ENCODE measurements at regions not wholly inside any gene's neighbourhood (a gene's known extent, or its start where the extent isn't known, plus 50 kb on each side); places are given as distances from the start of the nearest gene placed in this dataset.

DNA sequence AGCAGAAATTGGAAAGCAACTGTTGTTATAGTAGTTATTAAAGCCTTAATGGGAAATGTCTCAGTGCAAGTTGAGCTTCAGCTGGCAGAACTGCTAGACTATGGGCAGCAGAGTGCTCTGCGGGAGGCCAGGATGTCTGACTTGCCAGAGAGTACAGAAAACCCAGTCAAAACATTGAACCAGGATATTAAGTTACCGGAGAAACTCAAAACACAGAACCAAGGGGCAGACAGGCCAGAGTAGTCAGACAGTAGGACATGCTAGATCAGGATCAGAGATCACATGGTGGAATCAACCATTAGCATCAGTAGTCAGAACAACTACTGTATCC is 72.9 kb upstream of the TNIP3 start:
- no peaks in the 10 kb centered on the region for H4K20me1 ChIP-seq (ENCODE audit: insufficient read depth, low read depth, low read length)
- H3K4me3 ChIP-seq (ENCODE audit: low read length): no peak overlapping the region
- no peak overlapping the region for H3K9ac ChIP-seq (ENCODE audit: low read length)
- no peak for DNase-seq
- H3K4me2 ChIP-seq (ENCODE audit: low read depth, low read length, poor library complexity, severe bottlenecking): no peak overlapping the region
- H3K79me2 ChIP-seq (ENCODE audit: low read length): no peaks in the 10 kb centered on the region
- H3K27me3 ChIP-seq (ENCODE audit: low read length): no peaks in the 10 kb centered on the region
- H3K36me3 ChIP-seq (ENCODE audit: insufficient read depth, low read length): no peaks in the 10 kb centered on the region
- no peaks in the 10 kb centered on the region for H3K4me1 ChIP-seq (ENCODE audit: low read length)
- no peak overlapping the region for H3K27ac ChIP-seq (ENCODE audit: low read length)
- no peak overlapping the region for H2AFZ ChIP-seq (ENCODE audit: low read length)
- no peaks in the 10 kb centered on the region; the same call in 1 of the 2 replicates for H3K9me2 ChIP-seq (replicated peaks; ENCODE audit: insufficient read depth, low read length)
- no peaks in the 10 kb centered on the region for H3K9me3 ChIP-seq (ENCODE audit: low read length)

DNA sequence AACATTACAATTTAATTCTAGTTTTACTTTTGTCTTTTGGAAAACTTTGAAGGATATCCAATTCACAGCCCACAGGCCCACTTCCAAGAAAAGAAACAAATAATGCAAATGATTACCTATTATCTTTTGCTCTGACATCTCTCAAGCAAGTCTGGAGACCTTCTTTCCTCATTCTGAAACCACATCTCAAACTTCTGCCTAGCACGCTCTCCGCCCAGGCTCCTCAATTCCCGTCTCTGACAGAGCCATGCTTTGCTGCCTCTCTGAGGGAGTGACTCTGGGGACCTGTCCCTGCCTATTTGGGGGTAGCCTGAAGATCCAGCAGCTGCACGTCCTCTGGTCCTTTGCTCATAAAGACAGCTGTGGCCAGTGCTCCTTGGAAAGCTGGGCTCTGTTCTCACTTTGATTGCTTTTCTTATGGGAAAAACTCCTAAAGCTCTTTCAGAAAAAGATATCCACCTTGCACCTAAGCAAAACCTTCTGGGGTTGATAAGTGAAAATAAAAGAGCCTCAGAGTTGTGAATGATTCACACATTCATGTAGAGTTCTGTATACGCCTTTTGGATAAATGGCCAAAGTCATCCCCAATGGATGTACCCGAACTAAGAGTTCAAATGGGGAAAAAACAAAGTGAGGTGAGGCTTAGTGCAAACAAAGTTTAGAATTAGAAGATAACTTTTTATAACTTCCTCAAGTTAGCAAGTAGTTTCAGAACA is 72.4 kb upstream of the TNIP3 start:
- Histone ChIP-seq H3K79me2 (ENCODE audit: low read length) (no peaks in the 10 kb centered on the region), H3K36me3 (ENCODE audit: insufficient read depth, low read length) (no peaks in the 10 kb centered on the region)
- DNase-seq: no peak

DNA sequence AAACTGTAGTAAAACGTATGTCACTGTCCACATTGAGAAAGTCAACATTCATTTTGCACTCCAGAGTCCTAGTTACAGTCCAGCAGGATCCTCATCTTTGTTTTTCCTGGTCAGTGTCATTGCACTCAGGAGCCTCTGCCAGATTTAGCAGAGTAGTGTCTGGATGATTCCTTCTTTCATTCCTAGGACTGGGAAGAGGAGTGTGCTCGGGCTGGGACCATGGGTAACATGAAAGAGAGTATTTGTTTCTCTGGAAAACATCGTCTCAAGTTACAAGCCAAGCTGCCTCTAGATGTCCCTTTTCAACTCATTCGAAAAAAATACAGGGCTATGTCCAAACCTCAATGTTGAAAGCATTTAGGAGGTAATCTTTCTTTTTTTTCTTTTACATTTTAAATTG is 69.9 kb upstream of the TNIP3 start:
- Histone ChIP-seq H3K4me1 (ENCODE audit: low read length) (no peaks in the 10 kb centered on the region), H3K9me2 (replicated peaks; ENCODE audit: insufficient read depth, low read length) (no peaks in the 10 kb centered on the region; the same call in 1 of the 2 replicates), H3K4me2 (ENCODE audit: low read depth, low read length, poor library complexity, severe bottlenecking) (no peak overlapping the region), H3K4me3 (ENCODE audit: low read length) (no peak overlapping the region), H4K20me1 (ENCODE audit: insufficient read depth, low read depth, low read length) (no peaks in the 10 kb centered on the region), H3K27me3 (ENCODE audit: low read length) (no peaks in the 10 kb centered on the region), H3K79me2 (ENCODE audit: low read length) (no peaks in the 10 kb centered on the region), H3K9me3 (ENCODE audit: low read length) (no peaks in the 10 kb centered on the region), H2AFZ (ENCODE audit: low read length) (no peak overlapping the region), H3K9ac (ENCODE audit: low read length) (no peak overlapping the region), H3K36me3 (ENCODE audit: insufficient read depth, low read length) (no peaks in the 10 kb centered on the region), H3K27ac (ENCODE audit: low read length) (no peak overlapping the region)
- no peak for DNase-seq

More for the DNA sequence above, 72.4 kb upstream of the TNIP3 start:
- no peaks in the 10 kb centered on the region; the same call in 1 of the 2 replicates for H3K9me2 ChIP-seq (replicated peaks; ENCODE audit: insufficient read depth, low read length)
- H3K27me3 ChIP-seq (ENCODE audit: low read length): no peaks in the 10 kb centered on the region
- H3K9me3 ChIP-seq (ENCODE audit: low read length): no peaks in the 10 kb centered on the region
- no peak overlapping the region for H3K9ac ChIP-seq (ENCODE audit: low read length)
- no peak overlapping the region for H2AFZ ChIP-seq (ENCODE audit: low read length)
- no peak overlapping the region for H3K4me3 ChIP-seq (ENCODE audit: low read length)
- H3K4me2 ChIP-seq (ENCODE audit: low read depth, low read length, poor library complexity, severe bottlenecking): no peak overlapping the region
- H3K27ac ChIP-seq (ENCODE audit: low read length): no peak overlapping the region
- no peaks in the 10 kb centered on the region for H4K20me1 ChIP-seq (ENCODE audit: insufficient read depth, low read depth, low read length)
- H3K4me1 ChIP-seq (ENCODE audit: low read length): no peaks in the 10 kb centered on the region

DNA sequence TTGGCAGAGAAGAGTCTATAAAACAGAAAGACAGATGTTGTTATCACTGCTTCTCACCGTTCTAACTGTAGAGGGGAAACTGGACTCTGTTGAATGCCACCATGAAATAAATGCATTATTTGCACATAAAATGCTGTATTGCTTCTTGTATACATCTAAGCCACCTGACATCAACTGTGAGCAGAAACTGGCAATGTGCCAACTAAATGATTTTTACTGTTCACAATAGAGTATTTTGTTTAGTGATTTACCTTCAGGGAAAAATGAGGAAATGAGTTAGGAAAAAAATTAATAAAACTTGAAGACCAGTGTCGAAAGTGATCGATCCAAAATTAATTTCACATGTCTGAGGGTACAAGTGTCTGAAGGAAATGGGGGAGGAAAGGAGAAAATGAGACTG is 65.9 kb upstream of the TNIP3 start:
- Histone ChIP-seq H3K36me3 (ENCODE audit: insufficient read depth, low read length) (no peaks in the 10 kb centered on the region), H3K4me1 (ENCODE audit: low read length) (no peaks in the 10 kb centered on the region), H3K9ac (ENCODE audit: low read length) (no peak overlapping the region), H3K27ac (ENCODE audit: low read length) (no peak overlapping the region), H3K4me2 (ENCODE audit: low read depth, low read length, poor library complexity, severe bottlenecking) (no peak overlapping the region), H3K27me3 (ENCODE audit: low read length) (no peaks in the 10 kb centered on the region), H3K4me3 (ENCODE audit: low read length) (no peak overlapping the region), H4K20me1 (ENCODE audit: insufficient read depth, low read depth, low read length) (no peaks in the 10 kb centered on the region), H3K79me2 (ENCODE audit: low read length) (no peaks in the 10 kb centered on the region), H3K9me2 (replicated peaks; ENCODE audit: insufficient read depth, low read length) (no peaks in the 10 kb centered on the region; the same call in 1 of the 2 replicates), H3K9me3 (ENCODE audit: low read length) (no peaks in the 10 kb centered on the region), H2AFZ (ENCODE audit: low read length) (no peak overlapping the region)
- no peak for DNase-seq

DNA sequence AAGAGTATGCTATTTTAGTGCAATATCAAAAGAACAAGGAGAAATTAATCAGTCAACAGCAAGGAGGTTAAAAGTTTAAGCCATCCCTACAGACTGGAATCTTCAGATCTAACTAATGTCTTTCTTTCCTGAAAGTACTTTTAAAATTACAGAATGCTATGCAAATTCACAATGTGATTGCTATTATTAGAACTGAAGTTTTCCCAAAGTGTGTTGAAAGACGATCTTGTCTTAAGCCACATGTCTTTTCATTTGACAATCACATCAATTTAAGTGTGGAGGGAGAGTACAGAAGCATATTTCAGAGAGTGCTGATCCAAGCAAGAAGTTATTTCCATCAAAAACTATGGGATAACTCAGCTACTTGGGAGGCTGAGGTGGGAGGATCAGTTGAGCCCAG is 64.7 kb upstream of the TNIP3 start:
- Histone ChIP-seq H3K9me3 (ENCODE audit: low read length) (no peaks in the 10 kb centered on the region), H3K9me2 (replicated peaks; ENCODE audit: insufficient read depth, low read length) (no peaks in the 10 kb centered on the region; the same call in 1 of the 2 replicates), H3K27ac (ENCODE audit: low read length) (no peak overlapping the region), H3K4me1 (ENCODE audit: low read length) (no peaks in the 10 kb centered on the region), H3K4me3 (ENCODE audit: low read length) (no peak overlapping the region), H3K9ac (ENCODE audit: low read length) (no peak overlapping the region), H4K20me1 (ENCODE audit: insufficient read depth, low read depth, low read length) (no peaks in the 10 kb centered on the region), H2AFZ (ENCODE audit: low read length) (no peak overlapping the region), H3K79me2 (ENCODE audit: low read length) (no peaks in the 10 kb centered on the region), H3K36me3 (ENCODE audit: insufficient read depth, low read length) (no peaks in the 10 kb centered on the region), H3K4me2 (ENCODE audit: low read depth, low read length, poor library complexity, severe bottlenecking) (no peak overlapping the region), H3K27me3 (ENCODE audit: low read length) (no peaks in the 10 kb centered on the region)
- no peak for DNase-seq

DNA sequence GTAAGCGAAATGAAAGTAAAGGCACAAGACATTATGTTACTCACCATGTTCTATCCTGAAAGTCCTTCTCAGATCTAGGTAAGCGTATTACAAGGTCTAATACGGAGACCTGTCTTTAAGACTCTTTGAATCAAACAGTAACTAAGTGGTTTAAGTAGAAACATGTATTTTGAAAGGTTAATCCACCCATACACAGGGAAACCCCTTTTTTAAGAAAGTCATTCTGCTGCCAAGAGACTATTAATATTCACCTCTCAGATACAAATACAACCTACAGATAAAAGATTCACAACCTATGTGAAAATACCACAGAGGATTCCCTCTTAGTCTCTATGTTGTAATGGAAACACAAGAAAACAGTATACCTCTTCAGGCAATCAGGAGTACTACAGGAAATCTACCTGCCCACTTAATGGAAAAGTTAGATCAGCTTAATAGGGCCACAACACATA is 63.2 kb upstream of the TNIP3 start:
- Histone ChIP-seq H3K9me2 (replicated peaks; ENCODE audit: insufficient read depth, low read length) (no peaks in the 10 kb centered on the region), H3K36me3 (ENCODE audit: insufficient read depth, low read length) (no peaks in the 10 kb centered on the region), H3K27me3 (ENCODE audit: low read length) (no peaks in the 10 kb centered on the region), H3K9ac (ENCODE audit: low read length) (no peak overlapping the region), H2AFZ (ENCODE audit: low read length) (no peak overlapping the region), H3K4me2 (ENCODE audit: low read depth, low read length, poor library complexity, severe bottlenecking) (no peak overlapping the region), H4K20me1 (ENCODE audit: insufficient read depth, low read depth, low read length) (no peaks in the 10 kb centered on the region), H3K9me3 (ENCODE audit: low read length) (no peaks in the 10 kb centered on the region), H3K27ac (ENCODE audit: low read length) (no peak overlapping the region), H3K4me1 (ENCODE audit: low read length) (no peaks in the 10 kb centered on the region), H3K4me3 (ENCODE audit: low read length) (no peak overlapping the region), H3K79me2 (ENCODE audit: low read length) (no peaks in the 10 kb centered on the region)
- DNase-seq: no peak

DNA sequence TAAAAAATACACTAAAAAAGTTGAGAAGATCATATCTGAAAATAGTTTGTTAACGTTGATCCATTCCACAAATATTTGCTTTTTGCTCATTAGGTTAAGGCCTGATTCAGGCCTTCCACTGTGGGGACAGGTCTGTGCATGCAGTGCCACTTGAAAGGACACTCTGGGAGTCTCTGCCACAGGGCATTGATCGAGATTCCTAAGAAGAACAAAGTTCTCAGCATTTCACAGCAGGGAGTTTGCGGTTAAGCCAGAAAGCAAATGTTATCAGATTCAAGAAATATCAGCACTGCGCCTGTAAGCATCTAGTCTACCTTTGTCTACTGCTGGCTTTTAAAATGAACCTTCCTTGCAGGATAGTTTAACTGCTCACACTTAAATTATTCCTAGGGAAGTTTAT is 62.2 kb upstream of the TNIP3 start:
- H3K9me3 ChIP-seq (ENCODE audit: low read length): no peaks in the 10 kb centered on the region

DNA sequence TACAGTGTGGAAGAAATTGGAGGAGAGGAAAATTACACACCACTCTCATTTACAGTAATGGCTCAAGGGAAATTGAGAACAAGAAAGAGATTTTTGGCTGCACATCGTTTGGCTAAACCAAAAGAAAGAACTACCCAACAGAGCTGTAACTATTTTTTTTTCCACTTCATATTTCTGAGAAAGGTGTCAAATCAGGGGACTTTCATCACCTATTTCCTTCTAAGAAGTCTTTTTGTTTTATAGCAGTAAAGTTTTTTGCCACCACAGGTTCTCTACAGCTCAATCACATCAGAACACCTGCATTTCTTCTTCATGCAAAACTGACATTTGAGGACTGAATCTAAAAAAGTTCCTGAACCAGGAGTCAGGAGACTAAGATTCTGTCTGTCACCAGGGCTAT is 57.5 kb upstream of the TNIP3 start:
- Histone ChIP-seq H3K9me2 (replicated peaks; ENCODE audit: insufficient read depth, low read length) (no peaks in the 10 kb centered on the region), H3K4me2 (ENCODE audit: low read depth, low read length, poor library complexity, severe bottlenecking) (no peak overlapping the region), H3K27me3 (ENCODE audit: low read length) (no peaks in the 10 kb centered on the region), H3K79me2 (ENCODE audit: low read length) (no peaks in the 10 kb centered on the region), H3K9me3 (ENCODE audit: low read length) (no peaks in the 10 kb centered on the region), H2AFZ (ENCODE audit: low read length) (no peak overlapping the region), H3K9ac (ENCODE audit: low read length) (no peak overlapping the region), H3K27ac (ENCODE audit: low read length) (no peak overlapping the region), H3K36me3 (ENCODE audit: insufficient read depth, low read length) (no peaks in the 10 kb centered on the region), H3K4me1 (ENCODE audit: low read length) (no peaks in the 10 kb centered on the region), H4K20me1 (ENCODE audit: insufficient read depth, low read depth, low read length) (no peaks in the 10 kb centered on the region), H3K4me3 (ENCODE audit: low read length) (no peak overlapping the region)
- DNase-seq: no peak

More for the DNA sequence above, 62.2 kb upstream of the TNIP3 start:
- Histone ChIP-seq H3K4me3 (ENCODE audit: low read length) (no peak overlapping the region), H3K27me3 (ENCODE audit: low read length) (no peaks in the 10 kb centered on the region), H3K9me2 (replicated peaks; ENCODE audit: insufficient read depth, low read length) (no peaks in the 10 kb centered on the region), H3K4me1 (ENCODE audit: low read length) (no peaks in the 10 kb centered on the region), H2AFZ (ENCODE audit: low read length) (no peak overlapping the region), H4K20me1 (ENCODE audit: insufficient read depth, low read depth, low read length) (no peaks in the 10 kb centered on the region), H3K9ac (ENCODE audit: low read length) (no peak overlapping the region), H3K27ac (ENCODE audit: low read length) (no peak overlapping the region), H3K79me2 (ENCODE audit: low read length) (no peaks in the 10 kb centered on the region), H3K4me2 (ENCODE audit: low read depth, low read length, poor library complexity, severe bottlenecking) (no peak overlapping the region), H3K36me3 (ENCODE audit: insufficient read depth, low read length) (no peaks in the 10 kb centered on the region)
- no peak for DNase-seq

All from Karpas-422 (cell line).